DOHH2 (cell line): ENCODE measurements at regions not wholly inside any gene's neighbourhood (a gene's known extent, or its start where the extent isn't known, plus 50 kb on each side); places are given as distances from the start of the nearest gene placed in this dataset.

ENCODE experiments used
- EZH2phosphoT487 ChIP-seq: fragments of 200-600 bp; sonication (generic); IDR thresholded peaks from 2 replicates; pipeline ENCODE4 v1.6.1; 2017; ENCODE audit warnings: borderline replicate concordance, mild to moderate bottlenecking, antibody characterized with exemption, low read length, moderate library complexity, mixed read lengths
- TF ChIP-seq, protein P1 (sequence below): fragments of 200-600 bp; sonication (generic); IDR thresholded peaks from one replicate; pipeline ENCODE4 v1.5.1; 2014; ENCODE audit warnings: antibody characterized with exemption, mild to moderate bottlenecking, low read depth, low read length; ENCODE audit not compliant: poor library complexity, severe bottlenecking

- TF ChIP-seq, protein P1, sequence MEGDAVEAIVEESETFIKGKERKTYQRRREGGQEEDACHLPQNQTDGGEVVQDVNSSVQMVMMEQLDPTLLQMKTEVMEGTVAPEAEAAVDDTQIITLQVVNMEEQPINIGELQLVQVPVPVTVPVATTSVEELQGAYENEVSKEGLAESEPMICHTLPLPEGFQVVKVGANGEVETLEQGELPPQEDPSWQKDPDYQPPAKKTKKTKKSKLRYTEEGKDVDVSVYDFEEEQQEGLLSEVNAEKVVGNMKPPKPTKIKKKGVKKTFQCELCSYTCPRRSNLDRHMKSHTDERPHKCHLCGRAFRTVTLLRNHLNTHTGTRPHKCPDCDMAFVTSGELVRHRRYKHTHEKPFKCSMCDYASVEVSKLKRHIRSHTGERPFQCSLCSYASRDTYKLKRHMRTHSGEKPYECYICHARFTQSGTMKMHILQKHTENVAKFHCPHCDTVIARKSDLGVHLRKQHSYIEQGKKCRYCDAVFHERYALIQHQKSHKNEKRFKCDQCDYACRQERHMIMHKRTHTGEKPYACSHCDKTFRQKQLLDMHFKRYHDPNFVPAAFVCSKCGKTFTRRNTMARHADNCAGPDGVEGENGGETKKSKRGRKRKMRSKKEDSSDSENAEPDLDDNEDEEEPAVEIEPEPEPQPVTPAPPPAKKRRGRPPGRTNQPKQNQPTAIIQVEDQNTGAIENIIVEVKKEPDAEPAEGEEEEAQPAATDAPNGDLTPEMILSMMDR, result no peak
- no peak for TF ChIP-seq EZH2phosphoT487
Observed at GRCh38 chr5:148730270-148730669, 75.9 kb upstream of the HTR4 start.
